Myocyte (in vitro differentiated cells): ENCODE measurements at regions not wholly inside any gene's neighbourhood (a gene's known extent, or its start where the extent isn't known, plus 50 kb on each side); places are given as distances from the start of the nearest gene placed in this dataset.
A peak's percentile ranks its signal among the peaks of the same experiment; 100 is the strongest.
"Not testable (repeated sequence)": the region's sequence is repeated elsewhere in the genome, so short reads cannot be mapped to it uniquely, and the experiment has no call there.

Experiments
- DNase-seq: peaks from one replicate; pipeline ENCODE4 v3.0.0-alpha.2; 2012; ENCODE audit warnings: low read depth

GRCh38 chr18:56489893-56490292 is 148.5 kb downstream of the TXNL1 start:
- peak; percentile 6 for DNase-seq

DNA sequence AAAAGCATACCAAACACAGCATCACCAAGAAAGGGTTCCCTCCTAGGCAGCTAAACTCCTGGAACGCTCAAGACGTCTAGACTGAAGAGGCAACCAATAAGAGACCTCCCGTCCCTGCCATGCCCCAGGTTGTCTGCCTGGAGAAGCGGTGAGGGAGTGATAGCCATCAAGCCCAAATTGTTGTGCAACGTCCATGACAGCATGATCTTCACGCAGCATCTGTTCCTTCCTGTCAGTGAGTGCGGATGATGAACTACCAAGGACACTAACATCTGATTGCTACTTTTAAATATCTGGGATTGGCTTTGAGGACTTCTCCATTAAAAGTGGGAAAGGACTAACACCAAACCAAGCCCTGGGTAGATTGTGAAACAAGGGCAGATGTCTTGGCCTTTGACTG is 149.7 kb downstream of the TXNL1 start:
- no peak for DNase-seq

GRCh38 chr18:56487801-56488200 is 150.6 kb downstream of the TXNL1 start:
- no peak for DNase-seq

DNA sequence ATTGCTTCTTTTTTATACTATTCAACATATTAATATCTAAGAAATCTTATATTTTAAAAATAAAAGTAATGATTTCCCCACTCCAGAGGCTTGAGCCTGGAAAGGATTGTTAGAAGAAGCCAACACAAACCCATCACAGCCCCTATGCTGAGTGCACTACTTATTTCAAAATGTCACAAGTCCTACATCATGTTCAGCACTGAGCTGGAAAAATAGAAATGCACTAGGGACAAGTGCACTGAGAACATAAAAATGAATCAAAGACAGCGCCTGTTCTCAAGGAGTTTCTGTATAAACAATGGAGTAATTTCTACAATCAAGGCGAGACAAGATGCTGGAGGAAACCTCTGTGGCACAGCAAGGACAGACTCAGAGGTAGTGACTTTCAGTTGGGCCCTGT is 155.0 kb downstream of the TXNL1 start:
- no peak for DNase-seq

DNA sequence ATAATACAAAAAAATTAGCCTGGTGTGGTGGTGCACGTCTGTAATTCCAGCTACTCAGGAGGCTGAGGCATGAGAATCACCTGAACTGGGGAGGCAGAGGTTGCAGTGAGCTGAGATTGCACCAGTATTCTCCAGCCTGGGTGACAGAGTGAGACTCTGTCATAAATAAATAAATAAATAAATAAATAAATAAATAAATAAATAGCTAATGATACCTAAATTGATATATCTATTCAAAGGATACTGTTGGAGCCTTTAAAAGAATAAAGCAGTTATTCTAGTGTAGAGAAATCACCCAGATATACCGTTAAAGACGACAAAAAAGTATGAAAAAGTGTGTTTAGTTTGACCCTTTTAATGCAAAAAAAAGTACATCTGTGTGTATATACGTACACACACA is 155.6 kb downstream of the TXNL1 start:
- not testable (repeated sequence) for DNase-seq

DNA sequence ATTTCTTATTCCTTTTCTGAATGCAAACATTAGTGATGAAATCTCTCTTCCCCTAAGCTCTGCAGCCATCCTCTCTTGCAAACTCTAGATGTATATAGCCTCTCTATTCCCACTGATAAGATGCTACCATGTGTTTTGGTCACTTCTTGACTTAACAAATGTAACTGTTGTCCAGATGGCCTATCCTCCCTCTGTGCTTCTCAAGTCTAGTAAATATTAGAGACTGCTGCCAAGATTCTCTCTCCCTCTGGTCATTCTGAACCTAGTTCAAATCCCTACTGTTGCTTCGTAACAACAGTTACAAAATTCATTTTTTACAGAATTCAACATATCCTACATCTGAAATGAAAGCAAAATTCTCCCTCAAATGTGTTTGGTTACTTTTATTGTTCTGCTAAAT is 156.6 kb downstream of the TXNL1 start:
- DNase-seq: no peak

GRCh38 chr18:56479841-56480240 is 158.6 kb downstream of the TXNL1 start:
- no peak for DNase-seq

DNA sequence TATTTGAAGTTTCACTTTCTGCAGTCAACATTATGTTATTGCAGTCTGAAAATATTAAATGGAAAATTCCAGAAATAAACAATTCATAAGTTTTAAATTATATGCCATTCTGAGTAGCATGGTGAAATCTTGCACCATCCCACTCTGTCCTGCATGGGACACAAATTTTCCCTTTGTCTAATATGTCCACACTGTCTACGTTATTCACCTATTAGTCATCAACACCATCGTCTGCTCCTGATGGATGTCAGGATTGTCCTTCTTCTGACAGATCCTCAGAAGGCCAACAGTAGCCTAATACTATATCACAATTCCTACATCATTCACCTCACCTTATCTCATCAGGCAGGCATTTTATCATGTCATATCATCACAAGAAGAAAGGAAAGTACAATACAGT is 163.1 kb downstream of the TXNL1 start:
- DNase-seq: no peak

GRCh38 chr18:56473400-56474024 is 164.9 kb downstream of the TXNL1 start:
- DNase-seq: no peak

DNA sequence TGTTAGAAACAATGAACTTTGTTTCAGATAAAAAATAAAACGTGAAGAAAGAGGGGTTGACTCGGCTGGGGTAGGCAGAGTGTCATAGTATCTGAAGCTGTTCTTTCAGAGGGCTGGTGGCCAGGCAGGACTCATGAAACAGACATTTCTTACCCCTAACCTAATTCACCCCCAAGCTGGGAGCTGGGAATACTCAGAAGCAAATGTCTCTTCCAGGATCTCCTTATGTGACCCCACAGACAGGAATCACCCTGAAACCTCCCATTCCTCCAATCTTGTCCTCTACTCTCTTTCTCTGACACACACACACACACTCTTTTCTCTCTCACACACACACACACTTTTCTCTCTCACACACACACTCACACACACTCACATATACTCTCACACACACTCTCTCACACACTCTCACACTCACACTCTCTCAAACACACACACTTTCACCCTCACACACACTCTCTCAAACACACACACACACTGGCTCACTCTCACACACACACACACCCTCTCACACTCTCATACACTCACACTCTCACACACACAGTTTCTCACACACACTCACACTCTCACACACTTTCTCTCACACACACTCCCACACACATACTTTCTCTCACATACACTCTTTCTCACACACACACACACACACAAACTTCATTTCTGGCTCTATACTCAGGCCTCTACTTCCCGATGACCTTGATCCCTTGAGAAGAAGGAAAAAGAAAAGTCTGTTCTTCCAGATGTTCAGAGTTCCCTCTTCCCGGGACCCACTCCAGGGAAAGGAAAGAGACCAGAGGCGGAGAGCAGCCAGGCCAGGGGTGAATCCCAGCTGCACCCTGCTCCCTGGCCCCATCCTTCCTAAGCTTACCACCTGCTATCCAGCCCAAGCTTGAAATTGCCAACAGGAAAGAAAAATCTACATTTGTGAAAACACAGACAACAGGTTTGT is 167.7 kb downstream of the TXNL1 start:
- no peak for DNase-seq

GRCh38 chr18:56469582-56469981 is 168.8 kb downstream of the TXNL1 start:
- DNase-seq: no peak

- DNase-seq: no peak
Observed at GRCh38 chr18:56468396-56468795, 170.0 kb downstream of the TXNL1 start.

DNA sequence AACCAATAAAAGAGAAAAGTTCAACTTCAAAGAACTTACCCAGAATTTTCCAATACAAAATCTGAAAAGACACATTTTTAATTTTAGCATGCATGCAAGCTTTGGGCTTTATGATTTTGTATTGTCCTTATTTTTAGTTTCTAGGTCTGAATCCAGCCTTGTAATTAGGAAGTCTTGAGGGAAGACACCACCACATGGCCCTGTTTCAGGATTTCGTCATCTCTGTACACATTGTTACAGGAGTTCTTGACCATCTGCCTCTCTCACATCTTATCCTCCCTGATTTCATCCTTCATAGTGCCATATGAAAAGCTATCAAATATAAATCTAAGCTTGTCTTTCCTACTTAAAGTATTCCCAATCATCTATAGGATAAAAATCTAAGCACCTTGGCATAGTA is 176.1 kb downstream of the TXNL1 start:
- no peak for DNase-seq

DNA sequence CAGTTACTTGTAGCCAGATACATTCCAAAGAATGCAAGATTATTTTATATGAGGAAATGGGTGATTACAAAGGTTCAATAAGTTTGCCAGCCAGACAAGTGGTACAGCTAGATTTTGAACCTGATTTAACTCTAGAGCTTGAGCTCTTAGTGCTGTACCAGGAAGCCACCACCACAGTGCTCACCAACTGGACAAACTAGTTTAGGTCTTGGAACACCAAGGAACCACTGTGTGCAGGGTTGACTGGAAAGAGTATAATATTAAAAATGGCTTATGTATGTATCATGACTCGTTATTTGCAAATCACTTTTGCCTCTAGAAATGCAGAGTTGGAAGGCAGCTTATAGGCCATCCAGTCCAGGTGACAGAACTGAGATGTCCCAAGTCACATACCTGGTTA is 177.2 kb downstream of the TXNL1 start:
- no peak for DNase-seq

GRCh38 chr18:56460581-56460980 is 177.8 kb downstream of the TXNL1 start:
- no peak for DNase-seq

GRCh38 chr18:56458770-56459712 is 179.4 kb downstream of the TXNL1 start:
- no peak for DNase-seq

DNA sequence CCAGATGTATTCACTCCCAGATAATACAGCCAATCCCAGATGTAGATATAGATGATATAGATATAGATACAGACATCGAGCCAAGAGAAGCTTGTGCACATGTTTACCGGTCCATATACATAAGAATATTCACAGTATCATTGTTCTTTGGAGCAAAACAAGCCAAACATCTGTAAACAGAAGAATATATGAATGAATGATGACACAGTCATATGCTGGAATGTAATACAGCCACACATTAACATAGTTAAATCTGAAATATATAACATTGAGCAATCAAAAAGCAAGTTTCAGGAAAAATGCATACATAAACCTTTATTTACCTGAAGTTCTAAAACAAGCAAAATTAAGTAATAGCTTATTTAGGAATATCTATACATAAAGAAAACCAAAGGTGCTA is 182.5 kb downstream of the TXNL1 start:
- no peak for DNase-seq

- no peak for DNase-seq
Observed at GRCh38 chr18:56455141-56455540, 183.3 kb downstream of the TXNL1 start.

DNA sequence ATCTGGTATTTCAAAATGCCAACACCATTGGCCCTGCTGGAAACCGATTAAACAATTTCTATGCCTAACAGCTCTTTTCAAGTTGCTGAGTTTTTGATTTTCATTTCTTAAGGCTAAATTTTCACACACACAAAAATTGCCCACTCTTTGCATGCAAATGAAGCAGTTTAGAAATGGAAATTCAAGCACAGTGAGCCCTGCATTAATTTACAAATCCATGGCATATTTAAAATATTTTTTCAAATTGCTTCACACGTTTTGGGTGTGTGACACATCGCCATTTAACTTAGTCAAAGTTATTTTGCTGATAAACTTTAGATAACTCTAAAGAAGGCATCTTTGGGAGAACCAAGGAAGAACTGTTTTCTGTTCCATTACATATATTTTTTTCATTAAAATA is 184.8 kb downstream of the TXNL1 start:
- no peak for DNase-seq

- DNase-seq: no peak
Observed at GRCh38 chr18:56451188-56451587, 187.2 kb downstream of the TXNL1 start.

DNA sequence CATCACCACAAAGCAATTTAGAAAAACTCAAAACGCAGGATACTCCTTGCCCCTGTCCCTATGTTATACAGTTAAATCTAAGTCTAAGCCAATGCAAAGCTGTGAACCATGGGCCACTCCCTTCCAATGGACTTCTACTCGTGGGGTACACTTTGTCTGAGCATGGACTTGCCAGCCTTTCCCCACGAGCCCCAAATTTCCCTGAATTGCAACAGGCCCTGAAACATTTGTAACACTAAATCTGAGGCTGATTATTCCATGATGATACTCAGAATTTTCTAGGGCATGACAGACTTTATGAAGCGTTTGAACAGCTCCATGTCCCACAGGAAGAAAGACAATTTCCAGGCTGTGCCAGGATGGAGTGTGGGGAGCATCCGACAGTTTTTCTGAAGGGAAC is 189.6 kb downstream of the TXNL1 start:
- DNase-seq: no peak

GRCh38 chr18:56445422-56445821 is 193.0 kb downstream of the TXNL1 start:
- no peak for DNase-seq
